ENCODE measurements at regions not wholly inside any gene's neighbourhood (a gene's known extent, or its start where the extent isn't known, plus 50 kb on each side); places are given as distances from the start of the nearest gene placed in this dataset.

GRCh38 chr5:133786420-133786819, 174.1 kb upstream of the FSTL4 start:
- intact Hi-C loops (cut with DNase I), result no loop called here
- ATAC-seq (no peak), DNase-seq (no peak)

GRCh38 chr5:133785182-133785581, 172.8 kb upstream of the FSTL4 start:
- intact Hi-C loops (cut with DNase I), result no loop called here
- ATAC-seq (no peak), DNase-seq (no peak)

- intact Hi-C loops (cut with DNase I), result no loop called here
- ATAC-seq (no peak), DNase-seq (no peak)
These were observed 171.1 kb upstream of the FSTL4 start for GRCh38 chr5:133783481-133783880.

- intact Hi-C loops (cut with DNase I), result no loop called here
- DNase-seq (no peak), ATAC-seq (no peak)
These were observed 170.4 kb upstream of the FSTL4 start for GRCh38 chr5:133782736-133783135.

GRCh38 chr5:133781436-133782225, 169.3 kb upstream of the FSTL4 start:
- DNase-seq (no peak), ATAC-seq (no peak)
- intact Hi-C loops (cut with DNase I), result no loop called here

GRCh38 chr5:133780619-133781280, 168.4 kb upstream of the FSTL4 start:
- DNase-seq (no peak), ATAC-seq (no peak)
- intact Hi-C loops (cut with DNase I), result no loop called here

- intact Hi-C loops (cut with DNase I), result loop anchor here in 1 of 2 donors (10.0 kb wide), 1 partner anchor 155 kb away; no protein-coding TSS in a partner anchor
- DNase-seq (no peak), ATAC-seq (peak in 1 of 2 donors; percentile 8)
These were observed 167.6 kb upstream of the FSTL4 start for GRCh38 chr5:133779828-133780475.

- ATAC-seq (no peak), DNase-seq (no peak)
- intact Hi-C loops (cut with DNase I), result loop anchor here in 1 of 2 donors (10.0 kb wide), 1 partner anchor 156 kb away; no protein-coding TSS in a partner anchor
These were observed 166.3 kb upstream of the FSTL4 start for GRCh38 chr5:133778636-133779035.

- intact Hi-C loops (cut with DNase I), result loop anchor here in 1 of 2 donors (10.0 kb wide), 1 partner anchor 157 kb away; no protein-coding TSS in a partner anchor
- ATAC-seq, result no peak
These were observed 165.6 kb upstream of the FSTL4 start for GRCh38 chr5:133777951-133778350.

GRCh38 chr5:133775584-133776304, 163.4 kb upstream of the FSTL4 start:
- DNase-seq (no peak), ATAC-seq (no peak)
- intact Hi-C loops (cut with DNase I), result loop anchor here in 1 of 2 donors (10.0 kb wide), 1 partner anchor 159 kb away; no protein-coding TSS in a partner anchor

More at GRCh38 chr5:133777951-133778350, 165.6 kb upstream of the FSTL4 start:
- no peak for DNase-seq

GRCh38 chr5:133773247-133774202, 161.2 kb upstream of the FSTL4 start:
- no peak for ATAC-seq
- DNase-seq, result no peak
- intact Hi-C loops (cut with DNase I), result loop anchor here (5.0 to 10.0 kb wide), 2 partner anchors 94 to 161 kb away; no protein-coding TSS in a partner anchor

GRCh38 chr5:133769842-133770241, 157.5 kb upstream of the FSTL4 start:
- no peak for DNase-seq
- intact Hi-C loops (cut with DNase I), result loop anchor here (5.0 to 10.0 kb wide), 2 partner anchors 97 to 165 kb away; no protein-coding TSS in a partner anchor
- no peak for ATAC-seq

- peak in 1 of 2 donors; percentile 38 for ATAC-seq
- intact Hi-C loops (cut with DNase I), result no loop called here
- DNase-seq, result no peak
These were observed 151.4 kb upstream of the FSTL4 start for GRCh38 chr5:133763744-133764143.

- no peak for DNase-seq
- intact Hi-C loops (cut with DNase I), result no loop called here
- ATAC-seq, result no peak
These were observed 149.3 kb upstream of the FSTL4 start for GRCh38 chr5:133761632-133762031.

- ATAC-seq, result no peak
- DNase-seq, result no peak
- intact Hi-C loops (cut with DNase I), result no loop called here
These were observed 148.2 kb upstream of the FSTL4 start for GRCh38 chr5:133760532-133760931.

- intact Hi-C loops (cut with DNase I), result loop anchor here (5.0 to 10.0 kb wide), 3 partner anchors 106 to 186 kb away; no protein-coding TSS in a partner anchor
- ATAC-seq (no peak), DNase-seq (no peak)
These were observed 146.3 kb upstream of the FSTL4 start for GRCh38 chr5:133758641-133759040.

- intact Hi-C loops (cut with DNase I), result loop anchor here (5.0 to 10.0 kb wide), 3 partner anchors 107 to 187 kb away; no protein-coding TSS in a partner anchor
- DNase-seq (no peak), ATAC-seq (no peak)
These were observed 145.1 kb upstream of the FSTL4 start for GRCh38 chr5:133757396-133757945.
